ENCODE measurements at regions not wholly inside any gene's neighbourhood (a gene's known extent, or its start where the extent isn't known, plus 50 kb on each side); places are given as distances from the start of the nearest gene placed in this dataset.
"Not testable (repeated sequence)": the region's sequence is repeated elsewhere in the genome, so short reads cannot be mapped to it uniquely, and the experiment has no call there.

GRCh38 chr6:84842525-84843166 is 78.2 kb upstream of the TBX18 start:
- Histone ChIP-seq H3K4me1 (no peaks in the 10 kb centered on the region), H3K9me3 (peaks cover 0 to 3% (median 0%) of the 10 kb centered on the region in 3 donors), H3K27me3 (no peaks in the 10 kb centered on the region), H3K36me3 (replicated peaks in 1 of 2; ENCODE audit: insufficient read depth in 1 of 2, low read depth in 2 of 2) (no peaks in the 10 kb centered on the region), H3K27ac (no peak overlapping the region), H3K4me3 (no peak overlapping the region)
- DNase-seq (no peak), ATAC-seq (no peak)
- TF ChIP-seq, protein P1, sequence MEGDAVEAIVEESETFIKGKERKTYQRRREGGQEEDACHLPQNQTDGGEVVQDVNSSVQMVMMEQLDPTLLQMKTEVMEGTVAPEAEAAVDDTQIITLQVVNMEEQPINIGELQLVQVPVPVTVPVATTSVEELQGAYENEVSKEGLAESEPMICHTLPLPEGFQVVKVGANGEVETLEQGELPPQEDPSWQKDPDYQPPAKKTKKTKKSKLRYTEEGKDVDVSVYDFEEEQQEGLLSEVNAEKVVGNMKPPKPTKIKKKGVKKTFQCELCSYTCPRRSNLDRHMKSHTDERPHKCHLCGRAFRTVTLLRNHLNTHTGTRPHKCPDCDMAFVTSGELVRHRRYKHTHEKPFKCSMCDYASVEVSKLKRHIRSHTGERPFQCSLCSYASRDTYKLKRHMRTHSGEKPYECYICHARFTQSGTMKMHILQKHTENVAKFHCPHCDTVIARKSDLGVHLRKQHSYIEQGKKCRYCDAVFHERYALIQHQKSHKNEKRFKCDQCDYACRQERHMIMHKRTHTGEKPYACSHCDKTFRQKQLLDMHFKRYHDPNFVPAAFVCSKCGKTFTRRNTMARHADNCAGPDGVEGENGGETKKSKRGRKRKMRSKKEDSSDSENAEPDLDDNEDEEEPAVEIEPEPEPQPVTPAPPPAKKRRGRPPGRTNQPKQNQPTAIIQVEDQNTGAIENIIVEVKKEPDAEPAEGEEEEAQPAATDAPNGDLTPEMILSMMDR (IDR thresholded peaks at IDR 0.05), result no peak
- no peak for TF ChIP-seq POLR2A (IDR thresholded peaks at IDR 0.05)
- intact Hi-C loops (cut with DNase I), result no loop called here

DNA sequence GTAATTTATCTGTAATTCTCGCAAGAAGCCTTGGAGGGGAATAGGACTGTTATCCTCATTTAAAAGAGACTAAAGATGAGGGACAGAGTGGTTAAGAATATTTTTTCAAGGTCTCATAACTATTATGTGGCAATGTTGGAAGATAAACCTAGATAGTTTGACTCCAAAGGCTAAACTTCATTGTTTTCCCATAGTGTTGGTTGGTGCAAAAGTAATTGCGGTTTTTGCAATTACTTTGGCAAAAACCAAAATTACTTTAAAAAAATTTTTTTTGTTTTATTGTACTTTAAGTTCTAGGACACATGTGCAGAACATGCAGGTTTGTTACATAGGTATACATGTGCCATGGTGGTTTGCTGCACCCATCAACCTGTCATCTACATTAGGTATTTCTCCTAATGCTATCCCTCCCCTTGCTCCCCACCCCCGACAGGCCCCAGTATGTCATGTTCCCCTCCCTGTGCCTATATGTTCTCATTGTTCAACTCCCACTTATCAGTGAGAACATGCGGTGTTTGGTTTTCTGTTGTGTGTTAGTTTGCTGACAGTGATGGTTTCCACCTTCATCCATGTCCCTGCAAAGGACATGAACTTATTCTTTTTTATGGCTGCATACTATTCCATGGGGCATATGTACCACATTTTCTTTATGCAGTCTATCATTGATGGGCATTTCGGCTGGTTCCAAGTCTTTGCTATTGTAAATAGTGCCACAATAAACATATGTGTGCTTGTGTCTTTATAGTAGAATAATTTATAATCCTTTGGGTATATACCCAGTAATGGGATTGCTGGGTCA is 72.9 kb upstream of the TBX18 start:
- intact Hi-C loops (cut with DNase I); H3K36me3 ChIP-seq (replicated peaks in 1 of 2; ENCODE audit: insufficient read depth in 1 of 2, low read depth in 2 of 2); H3K9me3 ChIP-seq; H3K4me1 ChIP-seq; H3K4me3 ChIP-seq; H3K27me3 ChIP-seq; DNase-seq; ATAC-seq; H3K27ac ChIP-seq: not testable (repeated sequence)
- WGBS, 2 donors, result 69 to 78% methylated on average over 5 of the region's 5 CpGs

GRCh38 chr6:84836366-84836765 is 72.0 kb upstream of the TBX18 start:
- Histone ChIP-seq H3K27ac (no peak overlapping the region), H3K4me1 (no peaks in the 10 kb centered on the region), H3K4me3 (no peak overlapping the region), H3K9me3 (no peaks in the 10 kb centered on the region), H3K36me3 (replicated peaks in 1 of 2; ENCODE audit: insufficient read depth in 1 of 2, low read depth in 2 of 2) (no peaks in the 10 kb centered on the region), H3K27me3 (no peaks in the 10 kb centered on the region)
- DNase-seq, result no peak
- no peak for TF ChIP-seq POLR2A (IDR thresholded peaks at IDR 0.05)
- TF ChIP-seq, protein P1 (IDR thresholded peaks at IDR 0.05), result no peak
- intact Hi-C loops (cut with DNase I), result no loop called here
- no peak for ATAC-seq

DNA sequence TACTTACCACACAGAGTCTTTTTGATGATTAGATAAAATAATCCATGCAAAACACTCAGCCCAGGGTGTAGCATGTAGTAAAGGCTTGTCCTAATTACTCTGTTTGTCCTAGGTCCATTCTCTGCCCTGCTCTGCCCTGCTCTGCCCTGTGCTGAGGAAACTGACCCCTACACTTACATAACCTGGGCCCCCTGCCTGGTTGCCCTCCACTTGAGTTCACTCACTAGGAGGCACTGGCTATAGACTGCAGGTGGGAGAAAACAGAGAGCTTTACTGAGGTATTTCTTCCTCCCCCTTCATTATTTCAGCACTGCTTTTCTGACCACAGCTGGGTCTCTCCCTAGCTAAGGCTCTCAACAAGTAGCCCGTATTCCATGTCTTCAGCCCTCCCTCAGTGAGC is 70.9 kb upstream of the TBX18 start:
- intact Hi-C loops (cut with DNase I), result no loop called here
- no peak for DNase-seq
- H3K9me3 ChIP-seq, result no peaks in the 10 kb centered on the region
- H3K4me1 ChIP-seq, result no peaks in the 10 kb centered on the region
- no peak for TF ChIP-seq POLR2A (IDR thresholded peaks at IDR 0.05)
- TF ChIP-seq, protein P1 (IDR thresholded peaks at IDR 0.05), result no peak
- 45 to 48% methylated on average over 1 of the region's 1 CpG for WGBS, 2 donors
- no peak overlapping the region for H3K27ac ChIP-seq
- H3K36me3 ChIP-seq (replicated peaks in 1 of 2; ENCODE audit: insufficient read depth in 1 of 2, low read depth in 2 of 2), result no peaks in the 10 kb centered on the region
- H3K27me3 ChIP-seq, result no peaks in the 10 kb centered on the region
- no peak overlapping the region for H3K4me3 ChIP-seq
- no peak for ATAC-seq

DNA sequence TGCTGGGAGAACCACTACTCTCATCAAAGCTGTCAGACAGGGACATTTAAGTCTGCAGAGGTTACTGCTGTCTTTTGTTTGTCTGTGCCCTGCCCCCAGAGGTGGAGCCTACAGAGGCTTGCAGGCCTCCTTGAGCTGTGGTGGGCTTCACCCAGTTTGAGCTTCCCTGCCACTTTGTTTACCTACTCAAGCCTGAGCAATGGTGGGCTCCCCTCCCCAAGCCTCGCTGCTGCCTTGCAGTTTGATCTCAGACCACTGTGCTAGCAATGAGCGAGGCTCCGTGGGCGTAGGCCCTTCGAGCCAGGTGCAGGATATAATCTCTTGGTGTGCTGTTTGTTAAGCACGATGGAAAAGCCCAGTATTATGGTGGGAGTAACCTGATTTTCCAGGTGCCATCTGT is 67.5 kb upstream of the TBX18 start:
- ATAC-seq, DNase-seq, H3K27me3 ChIP-seq: not testable (repeated sequence)

GRCh38 chr6:84825461-84825860 is 61.1 kb upstream of the TBX18 start:
- no peak for TF ChIP-seq POLR2A (IDR thresholded peaks at IDR 0.05)
- TF ChIP-seq, protein P1 (IDR thresholded peaks at IDR 0.05), result no peak
- Histone ChIP-seq H3K4me3 (no peak overlapping the region), H3K4me1 (no peaks in the 10 kb centered on the region), H3K36me3 (replicated peaks in 1 of 2; ENCODE audit: insufficient read depth in 1 of 2, low read depth in 2 of 2) (no peaks in the 10 kb centered on the region), H3K27ac (no peak overlapping the region), H3K9me3 (no peaks in the 10 kb centered on the region), H3K27me3 (no peaks in the 10 kb centered on the region)
- intact Hi-C loops (cut with DNase I), result no loop called here
- DNase-seq (no peak), ATAC-seq (no peak)
- WGBS, 2 donors, result 17 to 29% methylated on average over 1 of the region's 1 CpG

More for the DNA sequence above, 67.5 kb upstream of the TBX18 start:
- H3K4me3 ChIP-seq; H3K9me3 ChIP-seq; H3K36me3 ChIP-seq (replicated peaks in 1 of 2; ENCODE audit: insufficient read depth in 1 of 2, low read depth in 2 of 2); H3K4me1 ChIP-seq; intact Hi-C loops (cut with DNase I); H3K27ac ChIP-seq: not testable (repeated sequence)
- WGBS, 2 donors, result 54 to 69% methylated on average over 6 of the region's 6 CpGs

GRCh38 chr6:84821314-84821713 is 56.9 kb upstream of the TBX18 start:
- DNase-seq; H3K4me1 ChIP-seq; ATAC-seq; H3K9me3 ChIP-seq; intact Hi-C loops (cut with DNase I); H3K27ac ChIP-seq; H3K36me3 ChIP-seq (replicated peaks in 1 of 2; ENCODE audit: insufficient read depth in 1 of 2, low read depth in 2 of 2); H3K4me3 ChIP-seq; H3K27me3 ChIP-seq: not testable (repeated sequence)
- 66 to 68% methylated on average over 1 of the region's 1 CpG for WGBS, 2 donors
